Limb (tissue), 2 donors: ENCODE measurements at regions not wholly inside any gene's neighbourhood (a gene's known extent, or its start where the extent isn't known, plus 50 kb on each side); places are given as distances from the start of the nearest gene placed in this dataset.
"Not testable (repeated sequence)": the region's sequence is repeated elsewhere in the genome, so short reads cannot be mapped to it uniquely, and the experiment has no call there.

Experiments used
- DNase-seq, 2 donors: peaks; one replicate each; pipeline ENCODE4 v3.0.0-alpha.2; 2016; ENCODE audit errors: extremely low spot score in 2 of 2

- no peak for DNase-seq
Measured at GRCh38 chr4:161329852-161330251, 833.9 kb downstream of the FSTL5 start.

GRCh38 chr4:161321706-161322105 is 842.1 kb downstream of the FSTL5 start:
- DNase-seq = no peak

- DNase-seq = no peak
Measured at GRCh38 chr4:161320377-161320776, 843.4 kb downstream of the FSTL5 start.

GRCh38 chr4:161317000-161317399 is 846.8 kb downstream of the FSTL5 start:
- DNase-seq = no peak

- DNase-seq = peak in 1 of 2 donors; percentile 6
Measured at GRCh38 chr4:161314371-161314770, 849.4 kb downstream of the FSTL5 start.

GRCh38 chr4:161303551-161303950 is 860.2 kb downstream of the FSTL5 start:
- DNase-seq = no peak

- no peak for DNase-seq
Measured at GRCh38 chr4:161291222-161291621, 872.6 kb downstream of the FSTL5 start.

GRCh38 chr4:161287678-161288352 is 876.0 kb downstream of the FSTL5 start:
- DNase-seq = no peak

GRCh38 chr4:161285461-161285860 is 878.3 kb downstream of the FSTL5 start:
- no peak for DNase-seq

GRCh38 chr4:161280929-161281328 is 882.9 kb downstream of the FSTL5 start:
- no peak for DNase-seq

GRCh38 chr4:161279095-161279494 is 884.7 kb downstream of the FSTL5 start:
- no peak for DNase-seq

GRCh38 chr4:161277150-161277787 is 886.5 kb downstream of the FSTL5 start:
- not testable (repeated sequence) for DNase-seq

- no peak for DNase-seq
Measured at GRCh38 chr4:161273607-161274006, 890.2 kb downstream of the FSTL5 start.

GRCh38 chr4:161260819-161261218 is 903.0 kb downstream of the FSTL5 start:
- no peak for DNase-seq

- no peak for DNase-seq
Measured at GRCh38 chr4:161256716-161257115, 907.1 kb downstream of the FSTL5 start.

- DNase-seq = no peak
Measured at GRCh38 chr4:161256172-161256571, 907.6 kb downstream of the FSTL5 start.

- DNase-seq = no peak
Measured at GRCh38 chr4:161254375-161254774, 909.4 kb downstream of the FSTL5 start.

- no peak for DNase-seq
Measured at GRCh38 chr4:161252520-161253141, 911.2 kb downstream of the FSTL5 start.

GRCh38 chr4:161249779-161250440 is 913.9 kb downstream of the FSTL5 start:
- no peak for DNase-seq

GRCh38 chr4:161248880-161249279 is 914.9 kb downstream of the FSTL5 start:
- DNase-seq = no peak

GRCh38 chr4:161247831-161248230 is 916.0 kb downstream of the FSTL5 start:
- DNase-seq = no peak

GRCh38 chr4:161238033-161238432 is 925.8 kb downstream of the FSTL5 start:
- DNase-seq = no peak
